IMR-90 (cell line): ENCODE measurements at regions not wholly inside any gene's neighbourhood (a gene's known extent, or its start where the extent isn't known, plus 50 kb on each side); places are given as distances from the start of the nearest gene placed in this dataset.

Experiments used
- ATAC-seq: fragments of 200-7000 bp; cut with Tn5 transposase; 2 replicates; pipeline ENCODE4 v1.9.1; 2020; ENCODE audit warnings: low read depth, mild to moderate bottlenecking, moderate library complexity
- BruUV-seq: library from RNA; stranded (reverse); fragments of 400-500 nt; replicated peaks from 2 replicates; lab custom pipeline; 2021; lab: Mats Ljungman, UMichigan
- CTCF ChIA-PET: fragments of 300-600 bp; formaldehyde crosslinking; extraction: SDS; loops from one replicate; lab custom pipeline; 2021; ENCODE audit warnings: antibody characterized with exemption; lab: Yijun Ruan, JAX
- POLR2A ChIA-PET: fragments of 300-600 bp; sonication (Branson Sonifier 250); formaldehyde crosslinking; loops from one replicate; lab custom pipeline; 2022; ENCODE audit warnings: antibody characterized with exemption; ENCODE audit not compliant: unreplicated experiment; lab: Charles Lee
- DNase-seq: peaks from one replicate; pipeline ENCODE4 v3.0.0; 2013
- H2AFZ ChIP-seq: replicated peaks from 2 replicates; pipeline ENCODE3; 2013; ENCODE audit warnings: low read length, mild to moderate bottlenecking; ENCODE audit not compliant: poor library complexity
- H2AK5ac ChIP-seq: 2 replicates; pipeline ENCODE4 v1.6.1; 2013; ENCODE audit warnings: low read depth, low read length, inconsistent platforms
- H2AK9ac ChIP-seq: replicated peaks from 2 replicates; pipeline ENCODE3; 2013; ENCODE audit warnings: mild to moderate bottlenecking, low read depth, low read length, moderate library complexity; ENCODE audit not compliant: poor library complexity
- H2BK120ac ChIP-seq: 2 replicates; pipeline ENCODE4 v1.6.1; 2013; ENCODE audit warnings: low read depth, low read length, inconsistent platforms
- H2BK15ac ChIP-seq: 3 replicates; pipeline ENCODE4 v1.6.1; 2013; ENCODE audit warnings: low read depth, low read length, inconsistent platforms
- H2BK20ac ChIP-seq: 2 replicates; pipeline ENCODE4 v1.6.1; 2013; ENCODE audit warnings: low read depth, mild to moderate bottlenecking, inconsistent platforms, low read length, moderate library complexity
- H2BK5ac ChIP-seq: 2 replicates; pipeline ENCODE4 v1.6.1; 2013; ENCODE audit warnings: mild to moderate bottlenecking, low read depth, low read length, inconsistent platforms; ENCODE audit not compliant: poor library complexity, severe bottlenecking
- H3K14ac ChIP-seq: replicated peaks from 2 replicates; pipeline ENCODE4 v1.6.1; 2013; ENCODE audit warnings: low read depth, low read length, inconsistent platforms
- H3K18ac ChIP-seq: 2 replicates; pipeline ENCODE4 v1.6.1; 2013; ENCODE audit warnings: low read depth, low read length, control low read depth
- H3K23ac ChIP-seq: 2 replicates; pipeline ENCODE4 v1.6.1; 2013; ENCODE audit warnings: low read depth, low read length, inconsistent platforms
- H3K27ac ChIP-seq: 2 replicates; pipeline ENCODE4 v1.5.1; 2013; ENCODE audit warnings: mild to moderate bottlenecking, control low read depth, low read length; ENCODE audit not compliant: insufficient read depth
- H3K27me3 ChIP-seq: 2 replicates; pipeline ENCODE4 v1.6.1; 2013; ENCODE audit warnings: low read length; ENCODE audit not compliant: control insufficient read depth, insufficient read depth
- H3K36me3 ChIP-seq: 2 replicates; pipeline ENCODE4 v1.6.1; 2013; ENCODE audit warnings: low read length, mixed read lengths; ENCODE audit not compliant: control insufficient read depth, insufficient read depth
- H3K4ac ChIP-seq: 2 replicates; pipeline ENCODE4 v1.6.1; 2013; ENCODE audit warnings: low read depth, low read length, inconsistent platforms
- H3K4me1 ChIP-seq: 2 replicates; pipeline ENCODE4 v1.6.1; 2013; ENCODE audit warnings: low read length, mixed read lengths; ENCODE audit not compliant: control insufficient read depth, insufficient read depth
- H3K4me2 ChIP-seq: 2 replicates; pipeline ENCODE4 v1.6.1; 2013; ENCODE audit warnings: low read depth, mild to moderate bottlenecking, control low read depth, low read length, moderate library complexity
- H3K4me3 ChIP-seq: 2 replicates; pipeline ENCODE4 v1.5.1; 2013; ENCODE audit warnings: low read depth, mild to moderate bottlenecking, control low read depth, low read length, moderate library complexity; ENCODE audit not compliant: insufficient read depth
- H3K56ac ChIP-seq: 2 replicates; pipeline ENCODE4 v1.6.1; 2013; ENCODE audit warnings: low read length, inconsistent platforms; ENCODE audit not compliant: insufficient read depth; ENCODE audit errors: extremely low read depth
- H3K79me1 ChIP-seq, 2 experiments: 2 replicates each; pipeline ENCODE4 v1.6.1; 2013; ENCODE audit warnings: low read length in 2 of 2, inconsistent platforms in 1 of 2, low read depth in 1 of 2
- H3K9ac ChIP-seq: 2 replicates; pipeline ENCODE4 v1.6.1; 2013; ENCODE audit warnings: low read depth, low read length, control low read depth
- H3K9me1 ChIP-seq: 2 replicates; pipeline ENCODE4 v1.6.1; 2013; ENCODE audit warnings: low read length, inconsistent platforms; ENCODE audit not compliant: insufficient read depth
- H3K9me3 ChIP-seq: 2 replicates; pipeline ENCODE4 v1.6.1; 2013; ENCODE audit warnings: low read length; ENCODE audit not compliant: control insufficient read depth, insufficient read depth
- H4K20me1 ChIP-seq: 2 replicates; pipeline ENCODE4 v1.6.1; 2013; ENCODE audit warnings: low read length, inconsistent platforms; ENCODE audit not compliant: insufficient read depth
- H4K5ac ChIP-seq: 2 replicates; pipeline ENCODE4 v1.6.1; 2013; ENCODE audit warnings: mild to moderate bottlenecking, low read depth, low read length, control low read depth
- H4K8ac ChIP-seq, 2 experiments: 2 replicates each; pipeline ENCODE4 v1.6.1; 2013; ENCODE audit warnings: low read depth in 2 of 2, low read length in 2 of 2, control low read depth in 1 of 2, inconsistent platforms in 1 of 2
- H4K91ac ChIP-seq: 2 replicates; pipeline ENCODE4 v1.6.1; 2013; ENCODE audit warnings: low read depth, low read length, inconsistent platforms; ENCODE audit not compliant: insufficient read depth
- BHLHE40 ChIP-seq: fragments of 150-350 bp; IDR thresholded peaks from 2 replicates; pipeline ENCODE4 v1.6.1; 2016; ENCODE audit warnings: mild to moderate bottlenecking, low read depth, low read length
- CEBPB ChIP-seq: IDR thresholded peaks from 2 replicates; pipeline ENCODE4 v1.6.1; 2012; ENCODE audit warnings: low read depth, low read length, improper control_type of control experiment
- CHD1 ChIP-seq: IDR thresholded peaks from 2 replicates; pipeline ENCODE4 v1.6.1; 2012; ENCODE audit warnings: low read depth, low read length, improper control_type of control experiment
- CTCF ChIP-seq: conservative IDR thresholded peaks from 2 replicates; pipeline ENCODE4 v1.5.1; 2012; ENCODE audit warnings: mild to moderate bottlenecking, low read depth, low read length, improper control_type of control experiment
- ELK1 ChIP-seq: fragments of 150-350 bp; IDR thresholded peaks from 2 replicates; pipeline ENCODE4 v1.6.1; 2016; ENCODE audit warnings: low read depth, mild to moderate bottlenecking, low read length, moderate library complexity, borderline replicate concordance
- FOS ChIP-seq: fragments of 150-350 bp; IDR thresholded peaks from 2 replicates; pipeline ENCODE4 v1.6.1; 2016; ENCODE audit warnings: low read depth, low read length
- MAFK ChIP-seq: IDR thresholded peaks from 2 replicates; pipeline ENCODE4 v1.6.1; 2012; ENCODE audit warnings: low read depth, low read length, improper control_type of control experiment
- MAZ ChIP-seq: IDR thresholded peaks from 2 replicates; pipeline ENCODE4 v1.6.1; 2012; ENCODE audit warnings: low read depth, mild to moderate bottlenecking, low read length, improper control_type of control experiment, moderate library complexity, borderline replicate concordance
- MXI1 ChIP-seq: IDR thresholded peaks from 2 replicates; pipeline ENCODE4 v1.6.1; 2012; ENCODE audit warnings: low read depth, mild to moderate bottlenecking, low read length, moderate library complexity, borderline replicate concordance
- NFE2L2 ChIP-seq: fragments of 150-350 bp; IDR thresholded peaks from 2 replicates; pipeline ENCODE4 v1.6.1; 2016; ENCODE audit warnings: low read depth, mild to moderate bottlenecking, low read length
- POLR2A ChIP-seq: IDR thresholded peaks from 2 replicates; pipeline ENCODE4 v1.6.1; 2012; ENCODE audit warnings: mild to moderate bottlenecking, low read depth, low read length
- RAD21 ChIP-seq: IDR thresholded peaks from 2 replicates; pipeline ENCODE4 v1.6.1; 2012; ENCODE audit warnings: low read length, improper control_type of control experiment
- RCOR1 ChIP-seq: IDR thresholded peaks from 2 replicates; pipeline ENCODE4 v1.6.1; 2012; ENCODE audit warnings: mild to moderate bottlenecking, low read length, improper control_type of control experiment; ENCODE audit not compliant: insufficient replicate concordance
- RFX5 ChIP-seq: IDR thresholded peaks from 2 replicates; pipeline ENCODE4 v1.8.0; 2012; ENCODE audit warnings: low read depth, mild to moderate bottlenecking, low read length, moderate library complexity
- SMC3 ChIP-seq: fragments of 150-350 bp; IDR thresholded peaks from 2 replicates; pipeline ENCODE4 v1.6.1; 2016; ENCODE audit warnings: low read depth, mild to moderate bottlenecking, antibody characterized with exemption, low read length, moderate library complexity
- USF2 ChIP-seq: fragments of 150-350 bp; IDR thresholded peaks from 2 replicates; pipeline ENCODE4 v1.6.1; 2017; ENCODE audit warnings: mild to moderate bottlenecking, antibody characterized with exemption, low read length, low read depth
- WGBS, 2 experiments: methylation state at CpG; one replicate each; pipeline versions ENCODE4 v1.1.5 to v1.1.7; 2013; ENCODE audit warnings: missing lambda C conversion rate in 2 of 2; ENCODE audit not compliant: insufficient read length in 1 of 2; ENCODE audit errors: extremely low coverage in 2 of 2; 5-methylcytosine and 5-hydroxymethylcytosine counted together
- dilution Hi-C: fragments of 300-500 bp; cut with HindIII; formaldehyde crosslinking; loops from one replicate; pipeline ENCODE4 v1.14.3; 2018; ENCODE audit warnings: low sequenced_read_pairs; ENCODE audit not compliant: unreplicated experiment
- in situ Hi-C: fragments of 300-500 bp; cut with MboI; formaldehyde crosslinking; loops from 3 replicates; pipeline ENCODE4 v1.14.3; 2019; ENCODE audit warnings: low sequenced_read_pairs, inconsistent platforms, mixed read lengths
- intact Hi-C: fragments of 100-400 bp; cut with micrococcal nuclease; formaldehyde crosslinking; loops from 2 replicates; pipeline ENCODE4 v1.10.0; 2022

- in situ Hi-C loops: no loop called here
- H3K56ac ChIP-seq: no peak overlapping the region
- no peak overlapping the region for H3K14ac ChIP-seq
- WGBS, 2 experiments: no CpG with 5 or more reads among the region's 2 CpGs
- no peaks in the 10 kb centered on the region for H3K9me3 ChIP-seq
- no peaks in the 10 kb centered on the region for H3K4me1 ChIP-seq
- no peak overlapping the region for H3K4me2 ChIP-seq
- no peak overlapping the region for H2BK20ac ChIP-seq
- H2AK5ac ChIP-seq: no peak overlapping the region
- H3K9ac ChIP-seq: no peak overlapping the region
- H2AFZ ChIP-seq: no peak overlapping the region
- H2BK5ac ChIP-seq: no peak overlapping the region
- DNase-seq (no peak), ATAC-seq (no peak)
- BruUV-seq: no TSS peak
- dilution Hi-C loops: no loop called here
- TF ChIP-seq MAZ: no peak
- no peak for TF ChIP-seq CTCF
- no peak for TF ChIP-seq RCOR1
- TF ChIP-seq FOS: no peak
- no peak for TF ChIP-seq NFE2L2
- TF ChIP-seq USF2: no peak
- TF ChIP-seq MAFK: no peak
- TF ChIP-seq CEBPB: no peak
- TF ChIP-seq CHD1: no peak
- TF ChIP-seq RFX5: no peak
- TF ChIP-seq ELK1: no peak
- TF ChIP-seq RAD21: no peak
- no peak for TF ChIP-seq SMC3
- no peak for TF ChIP-seq BHLHE40
- no peak for TF ChIP-seq POLR2A
- TF ChIP-seq MXI1: no peak
- H2BK120ac ChIP-seq: no peak overlapping the region
- no peak overlapping the region for H2BK15ac ChIP-seq
- no peak overlapping the region for H3K18ac ChIP-seq
- no peaks in the 10 kb centered on the region for H4K20me1 ChIP-seq
- no peak overlapping the region for H4K5ac ChIP-seq
- H3K27me3 ChIP-seq: no peaks in the 10 kb centered on the region
- CTCF ChIA-PET: no interaction called here
- POLR2A ChIA-PET: no interaction called here
- H3K4ac ChIP-seq: no peak overlapping the region
- no peaks in the 10 kb centered on the region for H3K9me1 ChIP-seq
- H3K27ac ChIP-seq: no peak overlapping the region
- H2AK9ac ChIP-seq: no peak overlapping the region
- H3K79me1 ChIP-seq: no peaks in the 10 kb centered on the region
- no peak overlapping the region for H3K23ac ChIP-seq
- H4K91ac ChIP-seq: no peak overlapping the region
- intact Hi-C loops: no loop called here
- H3K4me3 ChIP-seq: no peak overlapping the region
- no peak overlapping the region for H4K8ac ChIP-seq
- no peaks in the 10 kb centered on the region for H3K36me3 ChIP-seq
Observed at GRCh38 chr4:167989815-167990214, 102.5 kb upstream of the ANXA10 start.
